GM12801 (cell line): ENCODE measurements at regions not wholly inside any gene's neighbourhood (a gene's known extent, or its start where the extent isn't known, plus 50 kb on each side); places are given as distances from the start of the nearest gene placed in this dataset.

ENCODE experiments used
- CTCF ChIP-seq: IDR thresholded peaks from one replicate; pipeline ENCODE4 v1.5.1; 2011; ENCODE audit warnings: control low read depth; ENCODE audit not compliant: insufficient read length; ENCODE audit errors: extremely low read depth

- no peak for TF ChIP-seq CTCF
Observed at GRCh38 chr9:1676771-1677170, 338.4 kb upstream of the SMARCA2 start.

DNA sequence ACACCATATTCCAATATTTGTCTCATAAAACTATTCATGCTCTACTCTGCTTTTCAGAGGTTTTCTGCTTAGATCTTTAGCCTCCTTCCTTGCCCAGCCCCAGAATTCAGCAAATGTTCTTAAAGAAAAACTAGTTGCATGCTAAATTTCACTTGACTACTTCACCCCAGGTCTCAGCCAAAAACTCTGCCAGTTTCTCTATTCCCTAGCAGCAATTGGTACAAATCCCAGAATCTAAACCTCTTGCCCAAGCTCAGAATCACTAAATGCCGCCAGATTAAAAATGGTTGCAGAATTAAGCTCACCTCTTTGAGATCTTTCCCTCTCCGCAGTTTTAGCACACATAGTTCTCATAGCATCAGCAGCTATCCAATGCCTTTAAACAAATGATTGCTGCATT is 331.2 kb upstream of the SMARCA2 start:
- TF ChIP-seq CTCF: no peak

GRCh38 chr9:1698991-1699390 is 316.2 kb upstream of the SMARCA2 start:
- TF ChIP-seq CTCF: no peak

- no peak for TF ChIP-seq CTCF
Observed at GRCh38 chr9:1701113-1701512, 314.0 kb upstream of the SMARCA2 start.

GRCh38 chr9:1702701-1703100 is 312.4 kb upstream of the SMARCA2 start:
- TF ChIP-seq CTCF: no peak

- no peak for TF ChIP-seq CTCF
Observed at GRCh38 chr9:1707291-1707690, 307.9 kb upstream of the SMARCA2 start.

DNA sequence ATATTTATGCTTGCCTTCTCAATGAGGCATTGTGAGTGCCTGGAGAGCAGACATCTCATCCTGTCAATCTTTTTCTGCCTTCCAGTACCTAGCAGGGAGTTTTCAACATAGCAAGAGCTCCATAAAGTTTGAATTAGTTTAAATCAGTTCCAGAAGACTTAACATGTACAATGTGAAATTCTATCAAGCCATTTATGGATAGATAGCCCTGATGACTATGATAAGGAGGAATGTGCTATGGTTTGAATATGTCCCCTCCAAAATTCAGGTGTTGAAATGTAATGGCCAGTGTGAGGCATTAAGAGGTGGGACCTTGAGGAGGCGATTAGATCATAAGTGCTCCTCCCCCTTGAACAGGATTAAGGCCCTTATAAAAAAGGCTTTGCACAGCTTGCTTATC is 306.9 kb upstream of the SMARCA2 start:
- TF ChIP-seq CTCF: no peak

DNA sequence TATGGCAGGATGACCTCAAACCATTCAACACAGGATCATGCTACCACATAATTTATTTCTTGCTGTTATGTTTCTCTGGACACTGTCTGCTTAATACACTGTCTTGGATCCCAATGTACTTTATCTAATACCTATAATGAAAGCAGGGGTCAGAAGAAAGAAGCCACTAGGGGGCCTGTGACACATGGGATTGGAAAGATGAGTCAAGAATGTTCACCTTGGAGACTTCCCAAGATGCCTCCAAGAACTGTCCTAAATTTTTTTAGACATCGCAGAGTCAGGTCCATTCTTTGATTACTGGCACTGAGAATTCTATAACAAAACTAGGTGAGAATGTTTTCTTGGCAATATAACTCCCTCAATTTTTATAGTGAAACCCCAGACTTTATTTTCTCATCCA is 305.8 kb upstream of the SMARCA2 start:
- TF ChIP-seq CTCF: no peak
